ENCODE measurements at regions not wholly inside any gene's neighbourhood (a gene's known extent, or its start where the extent isn't known, plus 50 kb on each side); places are given as distances from the start of the nearest gene placed in this dataset.
"Not testable (repeated sequence)": the region's sequence is repeated elsewhere in the genome, so short reads cannot be mapped to it uniquely, and the experiment has no call there.

GRCh38 chr6:131336596-131336995 lies 201.3 kb downstream of the AKAP7 start:
- no peak overlapping the region for H3K4me3 ChIP-seq (ENCODE audit: low read length)
- no peak for DNase-seq (ENCODE audit: low read depth, low spot score)

- H3K4me3 ChIP-seq (ENCODE audit: low read length); DNase-seq (ENCODE audit: low read depth, low spot score): not testable (repeated sequence)
Observed at GRCh38 chr6:131346896-131347295, 211.6 kb downstream of the AKAP7 start.

GRCh38 chr6:131348572-131348971 lies 213.3 kb downstream of the AKAP7 start:
- DNase-seq (ENCODE audit: low read depth, low spot score): no peak
- H3K4me3 ChIP-seq (ENCODE audit: low read length): no peak overlapping the region

- no peak overlapping the region for H3K4me3 ChIP-seq (ENCODE audit: low read length)
- DNase-seq (ENCODE audit: low read depth, low spot score): no peak
Observed at GRCh38 chr6:131349199-131349598, 213.9 kb downstream of the AKAP7 start.

- DNase-seq (ENCODE audit: low read depth, low spot score): no peak
- H3K4me3 ChIP-seq (ENCODE audit: low read length): no peak overlapping the region
Observed at GRCh38 chr6:131353106-131353505, 217.8 kb downstream of the AKAP7 start.

- H3K4me3 ChIP-seq (ENCODE audit: low read length): no peak overlapping the region
- DNase-seq (ENCODE audit: low read depth, low spot score): no peak
Observed at GRCh38 chr6:131353876-131354275, 218.6 kb downstream of the AKAP7 start.

- H3K4me3 ChIP-seq (ENCODE audit: low read length): no peak overlapping the region
- DNase-seq (ENCODE audit: low read depth, low spot score): no peak
Observed at GRCh38 chr6:131354356-131354755, 218.7 kb upstream of the ARG1 start.

GRCh38 chr6:131356161-131356560 lies 216.9 kb upstream of the ARG1 start:
- DNase-seq (ENCODE audit: low read depth, low spot score): no peak
- H3K4me3 ChIP-seq (ENCODE audit: low read length): no peak overlapping the region

GRCh38 chr6:131357501-131357900 lies 215.5 kb upstream of the ARG1 start:
- no peak overlapping the region for H3K4me3 ChIP-seq (ENCODE audit: low read length)
- DNase-seq (ENCODE audit: low read depth, low spot score): no peak

GRCh38 chr6:131362070-131362469 lies 211.0 kb upstream of the ARG1 start:
- DNase-seq (ENCODE audit: low read depth, low spot score): no peak
- H3K4me3 ChIP-seq (ENCODE audit: low read length): no peak overlapping the region

GRCh38 chr6:131362696-131363095 lies 210.3 kb upstream of the ARG1 start:
- H3K4me3 ChIP-seq (ENCODE audit: low read length): no peak overlapping the region
- DNase-seq (ENCODE audit: low read depth, low spot score): no peak

- no peak for DNase-seq (ENCODE audit: low read depth, low spot score)
- no peak overlapping the region for H3K4me3 ChIP-seq (ENCODE audit: low read length)
Observed at GRCh38 chr6:131363947-131364834, 208.8 kb upstream of the ARG1 start.

GRCh38 chr6:131366223-131366622 lies 206.8 kb upstream of the ARG1 start:
- no peak for DNase-seq (ENCODE audit: low read depth, low spot score)
- H3K4me3 ChIP-seq (ENCODE audit: low read length): no peak overlapping the region

- DNase-seq (ENCODE audit: low read depth, low spot score): no peak
- no peak overlapping the region for H3K4me3 ChIP-seq (ENCODE audit: low read length)
Observed at GRCh38 chr6:131367206-131367873, 205.7 kb upstream of the ARG1 start.

- H3K4me3 ChIP-seq (ENCODE audit: low read length): no peak overlapping the region
- peak; percentile 12 for DNase-seq (ENCODE audit: low read depth, low spot score)
Observed at GRCh38 chr6:131368198-131368911, 204.7 kb upstream of the ARG1 start.

GRCh38 chr6:131372535-131372934 lies 200.5 kb upstream of the ARG1 start:
- H3K4me3 ChIP-seq (ENCODE audit: low read length): no peak overlapping the region
- DNase-seq (ENCODE audit: low read depth, low spot score): no peak

GRCh38 chr6:131377112-131377705 lies 195.8 kb upstream of the ARG1 start:
- DNase-seq (ENCODE audit: low read depth, low spot score): no peak
- no peak overlapping the region for H3K4me3 ChIP-seq (ENCODE audit: low read length)

- DNase-seq (ENCODE audit: low read depth, low spot score): no peak
Observed at GRCh38 chr6:131378874-131379273, 194.2 kb upstream of the ARG1 start.

GRCh38 chr6:131379948-131380347 lies 193.1 kb upstream of the ARG1 start:
- H3K4me3 ChIP-seq (ENCODE audit: low read length): no peak overlapping the region
- DNase-seq (ENCODE audit: low read depth, low spot score): no peak

More at GRCh38 chr6:131378874-131379273, 194.2 kb upstream of the ARG1 start:
- H3K4me3 ChIP-seq (ENCODE audit: low read length): no peak overlapping the region

Measured in Jurkat, Clone E6-1 (cell line).